ENCODE measurements at regions not wholly inside any gene's neighbourhood (a gene's known extent, or its start where the extent isn't known, plus 50 kb on each side); places are given as distances from the start of the nearest gene placed in this dataset.
A peak's percentile ranks its signal among the peaks of the same experiment; 100 is the strongest.
"Not testable (repeated sequence)": the region's sequence is repeated elsewhere in the genome, so short reads cannot be mapped to it uniquely, and the experiment has no call there.

DNA sequence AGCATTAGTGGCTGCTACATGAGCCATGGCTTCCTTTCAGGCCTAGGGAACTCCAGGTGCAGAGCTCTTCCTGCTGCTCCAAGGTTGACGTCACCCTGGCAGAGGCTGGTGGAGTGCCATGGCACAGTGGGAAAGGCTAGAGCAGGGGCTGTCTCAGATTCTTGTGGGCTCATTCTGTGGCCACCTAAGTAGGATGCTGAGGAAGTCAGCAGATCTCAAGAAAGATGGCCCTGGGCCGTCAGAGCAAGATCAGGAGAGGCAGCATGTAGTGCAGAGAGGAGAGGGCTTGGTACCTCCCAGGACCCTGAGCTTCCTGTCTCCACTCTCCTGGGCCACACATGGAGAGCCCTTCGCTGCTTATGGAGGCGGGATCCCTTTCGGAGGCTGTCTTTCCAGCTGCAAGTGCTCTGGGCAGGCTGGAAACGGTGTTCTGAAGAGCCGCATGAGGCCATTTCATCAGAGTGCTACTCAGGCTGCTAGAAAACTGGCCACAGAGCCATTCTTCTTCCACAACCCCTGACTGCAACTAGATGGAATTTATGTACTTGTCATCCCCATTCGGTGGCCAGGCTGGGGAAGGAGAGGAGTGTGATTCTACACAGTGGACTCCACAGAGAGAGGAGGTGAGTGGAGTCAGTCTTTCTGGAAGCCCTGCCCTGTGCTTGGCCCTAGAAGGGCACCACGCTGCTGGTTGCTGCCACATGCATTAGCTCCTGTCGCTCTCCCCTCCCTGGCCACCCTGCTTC is 304.2 kb downstream of the RPS24 start:
- ATAC-seq (ENCODE audit: insufficient number of reproducible peaks, low FRiP score, low read depth) = no peak
- Histone ChIP-seq H3K4me3 (no peak overlapping the region), H3K4me1 (ENCODE audit: control insufficient read depth in 1 of 2, low read depth in 2 of 2) (peaks cover 31 to 74% of the 10 kb centered on the region in 2 donors), H3K9me3 (no peaks in the 10 kb centered on the region), H3K36me3 (no peaks in the 10 kb centered on the region), H3K27me3 (replicated peaks; ENCODE audit: insufficient read depth) (no peaks in the 10 kb centered on the region), H3K27ac (peak overlapping the region; percentile 9 to 22)
- TF ChIP-seq, protein P1, sequence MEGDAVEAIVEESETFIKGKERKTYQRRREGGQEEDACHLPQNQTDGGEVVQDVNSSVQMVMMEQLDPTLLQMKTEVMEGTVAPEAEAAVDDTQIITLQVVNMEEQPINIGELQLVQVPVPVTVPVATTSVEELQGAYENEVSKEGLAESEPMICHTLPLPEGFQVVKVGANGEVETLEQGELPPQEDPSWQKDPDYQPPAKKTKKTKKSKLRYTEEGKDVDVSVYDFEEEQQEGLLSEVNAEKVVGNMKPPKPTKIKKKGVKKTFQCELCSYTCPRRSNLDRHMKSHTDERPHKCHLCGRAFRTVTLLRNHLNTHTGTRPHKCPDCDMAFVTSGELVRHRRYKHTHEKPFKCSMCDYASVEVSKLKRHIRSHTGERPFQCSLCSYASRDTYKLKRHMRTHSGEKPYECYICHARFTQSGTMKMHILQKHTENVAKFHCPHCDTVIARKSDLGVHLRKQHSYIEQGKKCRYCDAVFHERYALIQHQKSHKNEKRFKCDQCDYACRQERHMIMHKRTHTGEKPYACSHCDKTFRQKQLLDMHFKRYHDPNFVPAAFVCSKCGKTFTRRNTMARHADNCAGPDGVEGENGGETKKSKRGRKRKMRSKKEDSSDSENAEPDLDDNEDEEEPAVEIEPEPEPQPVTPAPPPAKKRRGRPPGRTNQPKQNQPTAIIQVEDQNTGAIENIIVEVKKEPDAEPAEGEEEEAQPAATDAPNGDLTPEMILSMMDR (IDR thresholded peaks at IDR 0.05) = no peak
- DNase-seq (ENCODE audit: low spot score) = no peak

DNA sequence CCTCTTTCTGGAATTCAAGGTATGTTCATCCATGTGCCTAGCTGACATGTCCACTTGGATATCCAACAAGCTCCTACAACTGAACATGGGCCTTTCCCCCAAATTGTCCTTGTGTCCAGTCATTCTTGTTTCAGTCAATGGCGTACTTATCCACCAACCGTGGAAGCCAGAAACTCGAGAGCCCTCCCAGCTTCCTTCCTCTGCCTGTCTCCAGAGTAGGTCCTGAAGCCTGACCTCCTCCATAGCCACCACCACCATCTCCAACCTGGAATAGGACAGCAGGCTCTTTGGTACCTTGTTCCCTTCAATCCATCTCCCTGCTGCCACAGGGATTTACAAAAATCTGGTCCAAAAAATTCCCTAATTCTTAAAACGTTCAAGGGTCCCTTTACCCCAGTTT is 305.1 kb downstream of the RPS24 start:
- H3K4me1 ChIP-seq (ENCODE audit: control insufficient read depth in 1 of 2, low read depth in 2 of 2) = peaks cover 28 to 65% of the 10 kb centered on the region in 2 donors
- ATAC-seq (ENCODE audit: insufficient number of reproducible peaks, low FRiP score, low read depth) (no peak), DNase-seq (ENCODE audit: low spot score) (no peak)
- H3K9me3 ChIP-seq = no peaks in the 10 kb centered on the region
- TF ChIP-seq, protein P1 (IDR thresholded peaks at IDR 0.05) = no peak
- H3K4me3 ChIP-seq = no peak overlapping the region
- H3K27me3 ChIP-seq (replicated peaks; ENCODE audit: insufficient read depth) = no peaks in the 10 kb centered on the region
- no peaks in the 10 kb centered on the region for H3K36me3 ChIP-seq
- no peak overlapping the region for H3K27ac ChIP-seq

DNA sequence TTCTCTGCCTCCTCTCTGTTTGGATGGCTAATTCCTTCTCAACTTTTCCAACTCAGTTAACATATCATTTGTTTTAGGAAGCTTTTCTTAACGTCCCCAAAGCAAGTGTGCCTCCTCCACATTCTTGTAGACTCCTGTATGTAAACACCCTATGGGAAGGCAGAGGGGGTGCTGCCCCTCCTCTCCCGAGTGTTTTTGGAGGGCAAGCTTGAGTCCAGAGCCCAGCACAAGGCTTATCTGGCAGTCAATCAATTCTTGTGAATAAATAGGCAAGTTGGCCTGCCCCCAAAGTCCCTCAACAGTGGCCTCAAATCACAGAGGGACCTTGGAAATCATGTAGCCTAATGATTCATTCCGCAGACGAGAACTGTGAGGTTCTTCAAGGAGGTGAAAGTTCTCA is 305.6 kb downstream of the RPS24 start:
- Histone ChIP-seq H3K9me3 (no peaks in the 10 kb centered on the region), H3K27ac (no peak overlapping the region), H3K4me1 (ENCODE audit: control insufficient read depth in 1 of 2, low read depth in 2 of 2) (peaks cover 25 to 59% of the 10 kb centered on the region in 2 donors), H3K36me3 (no peaks in the 10 kb centered on the region), H3K4me3 (no peak overlapping the region), H3K27me3 (replicated peaks; ENCODE audit: insufficient read depth) (no peaks in the 10 kb centered on the region)
- DNase-seq (ENCODE audit: low spot score) = no peak
- TF ChIP-seq, protein P1 (IDR thresholded peaks at IDR 0.05) = no peak
- ATAC-seq (ENCODE audit: insufficient number of reproducible peaks, low FRiP score, low read depth) = no peak

DNA sequence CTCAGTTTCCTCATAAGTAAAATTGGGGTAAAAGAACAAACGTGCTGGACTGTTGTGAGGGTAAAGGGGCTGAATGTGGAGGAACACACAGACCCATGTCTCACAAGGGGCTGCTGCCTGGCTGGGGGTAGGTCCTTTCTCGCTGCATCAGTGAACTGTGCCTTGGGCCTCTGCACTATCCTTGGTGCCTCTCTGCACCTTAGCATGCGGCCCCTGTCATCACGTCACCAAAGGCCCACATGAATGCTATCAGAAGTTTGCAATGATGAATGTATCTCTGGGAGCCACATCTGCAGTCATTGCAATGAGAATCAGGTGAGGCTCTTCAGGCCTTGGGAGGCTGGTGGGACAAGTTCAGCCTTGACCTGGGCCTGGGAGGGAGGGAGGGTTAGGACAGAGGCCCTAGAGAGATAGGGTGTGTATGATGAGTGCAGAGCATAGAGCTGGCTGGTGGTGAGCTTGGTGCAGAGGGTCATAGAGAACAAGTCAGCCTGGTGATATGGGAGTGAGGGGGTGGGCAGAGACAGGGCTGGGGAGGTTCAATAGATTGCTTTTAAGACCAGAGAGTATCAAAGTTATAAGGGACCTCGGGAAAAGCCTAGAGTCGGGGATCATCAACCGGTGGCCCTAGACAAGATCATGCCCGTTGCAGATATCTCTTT is 308.4 kb downstream of the RPS24 start:
- no peak for ATAC-seq (ENCODE audit: insufficient number of reproducible peaks, low FRiP score, low read depth)
- Histone ChIP-seq H3K9me3 (no peaks in the 10 kb centered on the region), H3K27me3 (replicated peaks; ENCODE audit: insufficient read depth) (no peaks in the 10 kb centered on the region), H3K4me3 (no peak overlapping the region), H3K27ac (no peak overlapping the region), H3K36me3 (no peaks in the 10 kb centered on the region), H3K4me1 (ENCODE audit: control insufficient read depth in 1 of 2, low read depth in 2 of 2) (peaks cover 8 to 31% of the 10 kb centered on the region in 2 donors)
- TF ChIP-seq, protein P1 (IDR thresholded peaks at IDR 0.05) = no peak
- no peak for DNase-seq (ENCODE audit: low spot score)

DNA sequence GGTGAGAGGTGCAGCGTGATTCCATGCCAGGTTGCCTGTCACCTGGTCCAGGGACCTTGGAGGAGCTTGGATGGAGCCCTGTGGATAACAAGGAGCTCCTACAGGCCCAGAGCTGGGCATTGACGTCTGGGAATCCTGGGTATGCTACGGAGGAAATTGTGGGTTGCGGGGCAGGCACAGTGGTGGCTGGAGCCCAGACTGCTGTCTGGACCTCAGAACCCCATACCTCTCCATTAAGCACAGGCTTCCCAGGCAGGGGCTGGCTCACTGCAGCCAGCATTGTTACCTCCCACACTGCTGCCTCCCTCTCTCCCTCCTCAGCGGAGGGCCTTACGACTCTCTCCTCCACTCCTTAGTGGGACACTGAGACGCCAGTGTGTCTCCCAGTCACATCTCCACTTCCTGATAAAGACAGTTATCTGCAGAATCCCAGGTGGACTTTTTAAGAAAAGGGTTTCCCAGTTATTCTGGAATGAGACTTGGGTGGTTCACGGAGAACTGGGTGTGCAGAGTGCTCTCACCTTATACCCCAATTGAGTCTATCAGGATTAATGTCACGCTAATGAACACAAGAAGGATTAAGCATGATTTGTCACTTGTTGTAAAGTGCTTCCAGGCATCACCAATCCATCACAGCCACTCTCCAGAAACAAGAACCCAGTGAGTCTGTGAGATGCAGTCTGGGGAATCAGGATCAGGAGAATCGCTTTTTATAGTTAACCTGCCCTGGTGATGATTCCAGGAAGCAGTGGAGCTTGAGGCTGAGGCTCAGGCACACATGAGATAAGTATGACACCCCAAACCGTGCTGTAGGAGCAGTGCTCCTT is 309.4 kb downstream of the RPS24 start:
- TF ChIP-seq, protein P1 (IDR thresholded peaks at IDR 0.05) = no peak
- DNase-seq (ENCODE audit: low spot score) (no peak), ATAC-seq (ENCODE audit: insufficient number of reproducible peaks, low FRiP score, low read depth) (no peak)
- H3K9me3 ChIP-seq = no peaks in the 10 kb centered on the region
- H3K27ac ChIP-seq = no peak overlapping the region
- H3K36me3 ChIP-seq = no peaks in the 10 kb centered on the region
- peaks cover 2 to 23% of the 10 kb centered on the region in 2 donors for H3K4me1 ChIP-seq (ENCODE audit: control insufficient read depth in 1 of 2, low read depth in 2 of 2)
- no peak overlapping the region for H3K4me3 ChIP-seq
- no peaks in the 10 kb centered on the region for H3K27me3 ChIP-seq (replicated peaks; ENCODE audit: insufficient read depth)

DNA sequence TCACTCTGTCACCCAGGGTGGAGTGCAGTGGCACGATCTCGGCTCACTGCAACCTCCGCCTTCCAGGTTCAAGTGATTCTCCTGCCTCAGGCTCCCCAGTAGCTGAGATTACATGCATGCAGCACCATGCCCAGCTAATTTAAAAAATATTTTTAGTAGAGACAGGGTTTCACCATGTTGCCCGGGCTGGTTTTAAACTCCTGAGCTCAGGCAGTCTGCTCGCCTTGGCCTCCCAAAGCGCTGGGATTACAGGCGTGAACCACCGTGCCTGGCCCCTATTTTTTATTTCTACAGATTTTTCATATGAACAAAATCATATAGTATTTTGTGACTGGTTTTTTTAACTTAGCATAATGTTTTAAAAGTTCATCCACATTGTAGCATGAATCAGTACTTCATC is 310.6 kb downstream of the RPS24 start:
- H3K4me3 ChIP-seq; ATAC-seq (ENCODE audit: insufficient number of reproducible peaks, low FRiP score, low read depth); H3K9me3 ChIP-seq; H3K27me3 ChIP-seq (replicated peaks; ENCODE audit: insufficient read depth); H3K36me3 ChIP-seq; DNase-seq (ENCODE audit: low spot score); H3K27ac ChIP-seq: not testable (repeated sequence)
- H3K4me1 ChIP-seq (ENCODE audit: control insufficient read depth in 1 of 2, low read depth in 2 of 2) = peaks cover 1 to 10% of the 10 kb centered on the region in 2 donors

DNA sequence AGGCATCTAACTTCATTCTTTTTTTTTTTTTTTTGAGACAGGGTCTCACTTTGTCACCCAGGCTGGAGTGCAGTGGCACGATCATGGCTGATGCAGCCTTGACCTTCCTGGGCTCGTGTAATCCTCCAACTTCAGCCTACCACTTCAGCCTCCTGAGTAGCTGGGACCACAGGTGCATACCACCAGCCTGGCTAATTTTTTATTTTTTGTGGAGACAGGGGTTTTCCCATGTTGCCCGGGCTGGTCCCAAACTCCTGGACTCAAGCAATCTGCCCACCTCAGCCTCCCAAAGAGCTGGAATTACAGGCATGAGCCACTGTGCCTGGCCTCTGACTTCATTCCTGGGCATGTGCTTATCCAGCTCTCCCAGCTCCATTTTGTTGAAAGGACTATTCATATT is 311.9 kb downstream of the RPS24 start:
- H3K36me3 ChIP-seq; H3K4me1 ChIP-seq (ENCODE audit: control insufficient read depth in 1 of 2, low read depth in 2 of 2); DNase-seq (ENCODE audit: low spot score); H3K4me3 ChIP-seq; ATAC-seq (ENCODE audit: insufficient number of reproducible peaks, low FRiP score, low read depth); H3K27me3 ChIP-seq (replicated peaks; ENCODE audit: insufficient read depth); H3K9me3 ChIP-seq; H3K27ac ChIP-seq: not testable (repeated sequence)

All from thoracic aorta (tissue), 2 donors.